ENCODE measurements at regions not wholly inside any gene's neighbourhood (a gene's known extent, or its start where the extent isn't known, plus 50 kb on each side); places are given as distances from the start of the nearest gene placed in this dataset.

DNA sequence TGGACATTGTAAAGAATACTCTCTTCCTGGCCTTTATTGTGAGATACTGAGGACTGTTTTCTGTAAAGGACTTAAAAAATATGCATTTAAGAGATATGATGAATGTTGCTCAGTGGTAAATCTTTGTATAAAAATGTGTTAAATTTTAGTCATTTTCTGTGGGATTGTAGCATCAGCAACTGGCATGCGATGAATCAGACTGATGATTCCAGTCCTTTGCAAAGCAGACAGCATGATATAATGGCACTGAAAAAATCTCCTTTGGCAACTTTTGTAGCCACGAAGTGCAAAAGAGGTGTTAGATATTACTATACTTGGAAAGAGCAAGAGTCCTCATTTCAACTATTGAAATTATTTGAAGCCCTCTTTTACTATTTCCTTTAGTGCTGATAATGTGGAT, 678.7 kb downstream of the PLCL1 start:
- Histone ChIP-seq H3K36me3 (ENCODE audit: control insufficient read depth, insufficient read depth, low read length) (no peaks in the 10 kb centered on the region), H3K4me1 (ENCODE audit: control insufficient read depth, insufficient read depth, low read length) (no peaks in the 10 kb centered on the region), H3K27me3 (ENCODE audit: control insufficient read depth, insufficient read depth, low read length) (no peaks in the 10 kb centered on the region), H3K27ac (ENCODE audit: low read depth, low read length) (no peak overlapping the region), H3K9ac (ENCODE audit: low read depth, low read length) (no peak overlapping the region), H3K4me3 (ENCODE audit: low read depth, low read length) (no peak overlapping the region), H3K9me3 (ENCODE audit: control insufficient read depth, insufficient read depth, low read length) (no peaks in the 10 kb centered on the region)

DNA sequence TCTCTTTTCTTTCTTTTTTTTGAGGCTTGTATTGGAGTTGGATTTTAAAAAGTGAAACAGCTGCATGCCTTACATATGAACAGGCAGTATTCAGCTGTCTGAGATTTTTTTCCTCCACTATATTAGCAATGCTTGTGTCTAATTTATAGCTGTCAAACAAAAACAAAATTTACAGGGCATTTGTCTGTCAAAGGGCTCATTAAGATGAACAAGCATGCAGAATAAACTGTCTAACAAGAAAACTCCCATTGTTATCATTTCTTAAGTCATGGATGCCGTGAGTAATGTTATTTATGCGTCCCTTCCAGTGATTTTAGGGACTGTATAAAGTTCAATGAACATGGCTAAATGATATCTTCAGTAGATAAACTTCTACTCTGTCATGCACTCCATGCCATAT, 674.7 kb downstream of the PLCL1 start:
- H3K27ac ChIP-seq (ENCODE audit: low read depth, low read length) = no peak overlapping the region
- no peak overlapping the region for H3K4me3 ChIP-seq (ENCODE audit: low read depth, low read length)
- no peaks in the 10 kb centered on the region for H3K9me3 ChIP-seq (ENCODE audit: control insufficient read depth, insufficient read depth, low read length)
- no peaks in the 10 kb centered on the region for H3K27me3 ChIP-seq (ENCODE audit: control insufficient read depth, insufficient read depth, low read length)
- H3K36me3 ChIP-seq (ENCODE audit: control insufficient read depth, insufficient read depth, low read length) = no peaks in the 10 kb centered on the region
- peaks cover 5% of the 10 kb centered on the region for H3K4me1 ChIP-seq (ENCODE audit: control insufficient read depth, insufficient read depth, low read length)
- H3K9ac ChIP-seq (ENCODE audit: low read depth, low read length) = no peak overlapping the region

GRCh38 chr2:198478361-198478760, 674.0 kb downstream of the PLCL1 start:
- Histone ChIP-seq H3K36me3 (ENCODE audit: control insufficient read depth, insufficient read depth, low read length) (no peaks in the 10 kb centered on the region), H3K4me1 (ENCODE audit: control insufficient read depth, insufficient read depth, low read length) (peaks cover 5% of the 10 kb centered on the region), H3K9me3 (ENCODE audit: control insufficient read depth, insufficient read depth, low read length) (no peaks in the 10 kb centered on the region), H3K9ac (ENCODE audit: low read depth, low read length) (no peak overlapping the region), H3K27me3 (ENCODE audit: control insufficient read depth, insufficient read depth, low read length) (no peaks in the 10 kb centered on the region), H3K4me3 (ENCODE audit: low read depth, low read length) (no peak overlapping the region), H3K27ac (ENCODE audit: low read depth, low read length) (no peak overlapping the region)

- Histone ChIP-seq H3K9me3 (ENCODE audit: control insufficient read depth, insufficient read depth, low read length) (no peaks in the 10 kb centered on the region), H3K9ac (ENCODE audit: low read depth, low read length) (no peak overlapping the region), H3K27ac (ENCODE audit: low read depth, low read length) (no peak overlapping the region), H3K27me3 (ENCODE audit: control insufficient read depth, insufficient read depth, low read length) (no peaks in the 10 kb centered on the region), H3K4me1 (ENCODE audit: control insufficient read depth, insufficient read depth, low read length) (peaks cover 5% of the 10 kb centered on the region), H3K36me3 (ENCODE audit: control insufficient read depth, insufficient read depth, low read length) (no peaks in the 10 kb centered on the region), H3K4me3 (ENCODE audit: low read depth, low read length) (no peak overlapping the region)
Measured at GRCh38 chr2:198476007-198476406, 671.6 kb downstream of the PLCL1 start.

DNA sequence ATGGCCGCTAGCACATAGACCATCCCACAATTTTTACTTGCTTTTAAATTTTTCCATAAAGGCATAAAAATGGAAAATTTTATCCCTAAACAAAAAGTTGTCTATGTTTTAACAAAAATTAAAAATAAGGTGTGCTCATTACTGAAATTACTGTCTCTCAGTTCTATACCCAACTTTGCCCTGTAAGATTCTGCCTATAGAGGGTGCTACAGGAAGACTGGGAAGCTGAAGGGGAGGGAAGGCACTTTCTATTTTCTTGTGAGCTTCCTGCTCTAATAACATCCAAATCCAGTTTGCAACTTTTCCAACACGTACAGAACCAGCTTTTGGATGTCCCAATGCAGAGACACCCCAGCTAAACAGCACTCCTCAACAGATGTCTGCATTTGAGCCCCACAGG, 666.9 kb downstream of the PLCL1 start:
- H3K27ac ChIP-seq (ENCODE audit: low read depth, low read length) = no peak overlapping the region
- H3K9ac ChIP-seq (ENCODE audit: low read depth, low read length) = no peak overlapping the region
- H3K9me3 ChIP-seq (ENCODE audit: control insufficient read depth, insufficient read depth, low read length) = no peaks in the 10 kb centered on the region
- peaks cover 3% of the 10 kb centered on the region for H3K4me1 ChIP-seq (ENCODE audit: control insufficient read depth, insufficient read depth, low read length)
- H3K36me3 ChIP-seq (ENCODE audit: control insufficient read depth, insufficient read depth, low read length) = no peaks in the 10 kb centered on the region
- no peak overlapping the region for H3K4me3 ChIP-seq (ENCODE audit: low read depth, low read length)
- no peaks in the 10 kb centered on the region for H3K27me3 ChIP-seq (ENCODE audit: control insufficient read depth, insufficient read depth, low read length)

GRCh38 chr2:198468136-198468535, 663.7 kb downstream of the PLCL1 start:
- Histone ChIP-seq H3K36me3 (ENCODE audit: control insufficient read depth, insufficient read depth, low read length) (no peaks in the 10 kb centered on the region), H3K27ac (ENCODE audit: low read depth, low read length) (no peak overlapping the region), H3K4me1 (ENCODE audit: control insufficient read depth, insufficient read depth, low read length) (no peaks in the 10 kb centered on the region), H3K9ac (ENCODE audit: low read depth, low read length) (no peak overlapping the region), H3K27me3 (ENCODE audit: control insufficient read depth, insufficient read depth, low read length) (no peaks in the 10 kb centered on the region), H3K9me3 (ENCODE audit: control insufficient read depth, insufficient read depth, low read length) (no peaks in the 10 kb centered on the region), H3K4me3 (ENCODE audit: low read depth, low read length) (no peak overlapping the region)

DNA sequence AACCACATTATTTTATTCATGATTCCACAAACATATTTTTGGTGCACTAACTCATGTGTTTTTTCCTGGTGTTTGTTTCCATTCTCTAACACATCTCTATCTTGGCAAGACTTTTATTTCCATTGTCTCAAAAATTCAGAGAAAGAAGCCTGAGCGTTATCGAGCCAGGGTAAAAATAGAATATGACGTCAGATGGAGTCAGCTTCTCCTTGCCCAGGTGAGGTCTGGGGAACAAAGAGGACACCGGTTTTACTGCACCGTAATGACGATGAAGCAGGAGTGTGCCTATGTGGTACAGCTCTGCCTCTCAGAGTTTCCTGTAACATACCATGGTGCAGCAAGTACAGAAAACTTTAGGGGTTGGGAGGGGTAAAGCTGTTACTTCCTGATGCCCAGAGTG, 661.6 kb downstream of the PLCL1 start:
- Histone ChIP-seq H3K36me3 (ENCODE audit: control insufficient read depth, insufficient read depth, low read length) (no peaks in the 10 kb centered on the region), H3K27ac (ENCODE audit: low read depth, low read length) (no peak overlapping the region), H3K4me3 (ENCODE audit: low read depth, low read length) (no peak overlapping the region), H3K9me3 (ENCODE audit: control insufficient read depth, insufficient read depth, low read length) (no peaks in the 10 kb centered on the region), H3K9ac (ENCODE audit: low read depth, low read length) (no peak overlapping the region), H3K27me3 (ENCODE audit: control insufficient read depth, insufficient read depth, low read length) (no peaks in the 10 kb centered on the region), H3K4me1 (ENCODE audit: control insufficient read depth, insufficient read depth, low read length) (no peaks in the 10 kb centered on the region)

GRCh38 chr2:198456418-198456817, 652.0 kb downstream of the PLCL1 start:
- no peaks in the 10 kb centered on the region for H3K9me3 ChIP-seq (ENCODE audit: control insufficient read depth, insufficient read depth, low read length)
- no peaks in the 10 kb centered on the region for H3K27me3 ChIP-seq (ENCODE audit: control insufficient read depth, insufficient read depth, low read length)
- H3K27ac ChIP-seq (ENCODE audit: low read depth, low read length) = no peak overlapping the region
- H3K9ac ChIP-seq (ENCODE audit: low read depth, low read length) = no peak overlapping the region
- H3K4me3 ChIP-seq (ENCODE audit: low read depth, low read length) = no peak overlapping the region
- no peaks in the 10 kb centered on the region for H3K36me3 ChIP-seq (ENCODE audit: control insufficient read depth, insufficient read depth, low read length)
- no peaks in the 10 kb centered on the region for H3K4me1 ChIP-seq (ENCODE audit: control insufficient read depth, insufficient read depth, low read length)

DNA sequence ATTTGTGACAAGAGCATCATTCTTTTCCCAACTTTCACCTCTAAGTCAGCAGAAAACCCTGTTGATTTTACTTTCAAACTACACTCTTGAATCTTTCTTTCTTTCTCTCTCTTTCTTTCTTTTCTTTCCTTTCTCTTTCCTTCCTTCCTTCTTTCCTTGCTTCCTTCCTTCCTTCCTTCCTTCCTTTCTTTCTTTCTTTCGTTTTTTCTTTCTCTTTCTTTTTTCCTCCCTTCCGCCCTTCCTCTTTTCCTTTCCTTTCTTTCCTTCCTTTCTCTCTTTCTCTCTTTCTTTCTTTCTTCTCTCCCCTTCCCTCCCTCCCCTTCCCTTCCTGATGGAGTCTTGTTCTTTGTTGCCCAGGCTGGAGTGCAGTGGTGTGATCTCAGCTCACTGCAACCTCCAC, 649.5 kb downstream of the PLCL1 start:
- Histone ChIP-seq H3K4me1 (ENCODE audit: control insufficient read depth, insufficient read depth, low read length) (no peaks in the 10 kb centered on the region), H3K4me3 (ENCODE audit: low read depth, low read length) (no peak overlapping the region), H3K27me3 (ENCODE audit: control insufficient read depth, insufficient read depth, low read length) (no peaks in the 10 kb centered on the region), H3K36me3 (ENCODE audit: control insufficient read depth, insufficient read depth, low read length) (no peaks in the 10 kb centered on the region), H3K27ac (ENCODE audit: low read depth, low read length) (no peak overlapping the region), H3K9ac (ENCODE audit: low read depth, low read length) (no peak overlapping the region), H3K9me3 (ENCODE audit: control insufficient read depth, insufficient read depth, low read length) (no peaks in the 10 kb centered on the region)

DNA sequence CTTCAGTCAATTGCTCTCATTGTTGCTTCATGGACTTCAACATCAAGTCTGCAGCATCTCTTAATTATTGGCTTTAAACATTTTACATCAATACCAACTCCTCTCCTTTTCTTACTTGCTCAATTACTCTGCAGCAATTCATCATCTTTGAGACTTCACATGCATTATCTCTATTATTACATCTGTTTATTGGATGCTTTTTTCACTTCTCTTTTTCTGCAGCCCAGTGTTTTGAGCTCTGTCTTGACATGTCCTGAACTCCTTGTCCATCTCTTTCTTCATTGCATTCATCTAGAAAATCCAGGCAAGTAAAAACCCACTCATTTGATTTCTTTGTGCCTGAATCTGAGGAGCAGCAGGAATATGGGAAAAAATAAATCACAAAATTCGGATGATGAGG, 647.9 kb downstream of the PLCL1 start:
- Histone ChIP-seq H3K9ac (ENCODE audit: low read depth, low read length) (no peak overlapping the region), H3K27ac (ENCODE audit: low read depth, low read length) (no peak overlapping the region), H3K4me1 (ENCODE audit: control insufficient read depth, insufficient read depth, low read length) (no peaks in the 10 kb centered on the region), H3K36me3 (ENCODE audit: control insufficient read depth, insufficient read depth, low read length) (no peaks in the 10 kb centered on the region), H3K27me3 (ENCODE audit: control insufficient read depth, insufficient read depth, low read length) (no peaks in the 10 kb centered on the region), H3K4me3 (ENCODE audit: low read depth, low read length) (no peak overlapping the region), H3K9me3 (ENCODE audit: control insufficient read depth, insufficient read depth, low read length) (no peaks in the 10 kb centered on the region)

DNA sequence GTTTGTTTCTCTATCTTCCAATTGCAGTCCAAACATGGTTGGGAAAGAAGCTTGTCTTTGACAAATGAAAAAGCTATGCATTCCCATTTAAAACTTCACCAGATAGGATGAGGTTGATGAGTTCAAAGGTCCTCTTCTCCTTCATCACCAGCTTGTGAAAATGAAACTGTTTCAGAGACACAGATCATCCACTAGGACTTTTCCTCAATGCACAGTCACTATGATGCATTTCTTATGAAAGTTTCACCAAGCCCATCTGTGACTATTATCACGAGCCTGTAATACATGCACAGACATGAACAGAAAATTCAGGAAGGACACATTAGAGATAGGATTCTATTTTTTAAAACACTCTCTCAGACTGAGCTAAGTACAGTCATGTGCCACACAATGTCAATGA, 644.4 kb downstream of the PLCL1 start:
- Histone ChIP-seq H3K9me3 (ENCODE audit: control insufficient read depth, insufficient read depth, low read length) (no peaks in the 10 kb centered on the region), H3K4me1 (ENCODE audit: control insufficient read depth, insufficient read depth, low read length) (no peaks in the 10 kb centered on the region), H3K27ac (ENCODE audit: low read depth, low read length) (no peak overlapping the region), H3K9ac (ENCODE audit: low read depth, low read length) (no peak overlapping the region), H3K27me3 (ENCODE audit: control insufficient read depth, insufficient read depth, low read length) (no peaks in the 10 kb centered on the region), H3K4me3 (ENCODE audit: low read depth, low read length) (no peak overlapping the region), H3K36me3 (ENCODE audit: control insufficient read depth, insufficient read depth, low read length) (no peaks in the 10 kb centered on the region)

DNA sequence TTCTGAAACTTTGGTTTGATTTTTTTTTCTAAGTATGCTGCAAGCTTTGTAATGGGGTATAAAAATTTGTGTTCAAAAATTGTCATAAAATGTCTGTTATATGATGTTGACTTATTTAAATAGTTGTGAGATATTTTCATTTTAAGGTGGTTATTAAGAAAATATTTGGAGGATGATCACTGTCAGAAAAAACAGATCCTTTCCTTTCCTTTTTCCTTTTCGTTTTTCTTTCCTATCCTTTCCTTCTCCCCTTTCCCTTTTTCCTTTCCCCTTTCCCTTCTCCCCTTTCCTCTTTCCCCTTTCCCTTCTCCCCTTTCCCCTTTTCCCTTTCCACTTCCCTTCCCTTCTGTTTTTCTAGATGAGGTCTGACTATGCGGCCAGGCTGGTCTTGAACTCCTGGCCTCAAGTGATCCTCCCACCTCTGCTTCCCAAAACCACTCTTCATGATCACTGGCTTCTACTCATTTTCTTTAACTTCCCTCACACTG, 640.5 kb downstream of the PLCL1 start:
- no peaks in the 10 kb centered on the region for H3K27me3 ChIP-seq (ENCODE audit: control insufficient read depth, insufficient read depth, low read length)
- H3K4me1 ChIP-seq (ENCODE audit: control insufficient read depth, insufficient read depth, low read length) = peaks cover 4% of the 10 kb centered on the region; the same call in 1 of the 2 replicates
- H3K9ac ChIP-seq (ENCODE audit: low read depth, low read length) = no peak overlapping the region
- H3K36me3 ChIP-seq (ENCODE audit: control insufficient read depth, insufficient read depth, low read length) = no peaks in the 10 kb centered on the region
- H3K9me3 ChIP-seq (ENCODE audit: control insufficient read depth, insufficient read depth, low read length) = no peaks in the 10 kb centered on the region
- H3K27ac ChIP-seq (ENCODE audit: low read depth, low read length) = no peak overlapping the region
- H3K4me3 ChIP-seq (ENCODE audit: low read depth, low read length) = no peak overlapping the region
